Breast epithelium (tissue), 4 donors: ENCODE measurements at regions not wholly inside any gene's neighbourhood (a gene's known extent, or its start where the extent isn't known, plus 50 kb on each side); places are given as distances from the start of the nearest gene placed in this dataset.

Experiments used
- DNase-seq, 2 donors: peaks; one replicate each; pipeline ENCODE4 v3.0.0-alpha.2; 2019; ENCODE audit warnings: low spot score in 2 of 2
- H3K27ac ChIP-seq, 2 donors: fragments of 200-600 bp; sonication (generic) in 1 of 2; one replicate each; pipeline ENCODE4 v1.5.1; 2016 to 2019; ENCODE audit warnings: mild to moderate bottlenecking in 1 of 2
- H3K27me3 ChIP-seq, 2 donors: fragments of 200-600 bp; sonication (generic) in 1 of 2; one replicate each; pipeline versions ENCODE4 v1.5.1 to v1.6.0; 2017 to 2019; ENCODE audit warnings: control low read depth in 1 of 2, mild to moderate bottlenecking in 1 of 2
- H3K36me3 ChIP-seq: fragments of 200-600 bp; one replicate; pipeline ENCODE4 v1.5.1; 2019
- H3K4me1 ChIP-seq, 2 donors: fragments of 200-600 bp; sonication (generic); one replicate each; pipeline ENCODE4 v1.5.1; 2016 to 2019; ENCODE audit warnings: control low read depth in 1 of 2
- H3K4me3 ChIP-seq, 3 donors: fragments of 200-600 bp; sonication (generic); 1 replicate in 2 of 3; 2 replicates in 1 of 3; pipeline ENCODE4 v1.5.1; 2016 to 2019; ENCODE audit warnings: mild to moderate bottlenecking in 3 of 3, moderate library complexity in 2 of 3
- H3K9me3 ChIP-seq, 2 donors: fragments of 200-600 bp; sonication (generic) in 1 of 2; one replicate each; pipeline ENCODE4 v1.5.1; 2016 to 2019; ENCODE audit warnings: control low read depth in 1 of 2
- POLR2A ChIP-seq: fragments of 450-650 bp; IDR thresholded peaks from one replicate; pipeline ENCODE4 v1.6.1; 2016; ENCODE audit warnings: antibody characterized with exemption, mild to moderate bottlenecking, moderate library complexity
- POLR2AphosphoS5 ChIP-seq, 3 donors: sonication (generic); formaldehyde crosslinking; IDR thresholded peaks; one replicate each; pipeline ENCODE4 v1.6.1; 2017; ENCODE audit warnings: antibody characterized with exemption in 3 of 3
- intact Hi-C: fragments of 100-400 bp; cut with DNase I; formaldehyde crosslinking; loops from one replicate; pipeline ENCODE4 v1.15.1; 2023; ENCODE audit warnings: low total_unique reads
- TF ChIP-seq, protein P1 (sequence below), 3 donors: fragments of 450-650 bp; IDR thresholded peaks; one replicate each; pipeline ENCODE4 v1.5.1; 2016 to 2017; ENCODE audit warnings: antibody characterized with exemption in 3 of 3, mild to moderate bottlenecking in 3 of 3, moderate library complexity in 3 of 3

GRCh38 chr15:62741106-62741505 lies 301.4 kb upstream of the TPM1 start:
- DNase-seq = no peak
- no peak for TF ChIP-seq POLR2A
- no peak for TF ChIP-seq POLR2AphosphoS5 (IDR thresholded peaks at IDR 0.05)
- TF ChIP-seq, protein P1, sequence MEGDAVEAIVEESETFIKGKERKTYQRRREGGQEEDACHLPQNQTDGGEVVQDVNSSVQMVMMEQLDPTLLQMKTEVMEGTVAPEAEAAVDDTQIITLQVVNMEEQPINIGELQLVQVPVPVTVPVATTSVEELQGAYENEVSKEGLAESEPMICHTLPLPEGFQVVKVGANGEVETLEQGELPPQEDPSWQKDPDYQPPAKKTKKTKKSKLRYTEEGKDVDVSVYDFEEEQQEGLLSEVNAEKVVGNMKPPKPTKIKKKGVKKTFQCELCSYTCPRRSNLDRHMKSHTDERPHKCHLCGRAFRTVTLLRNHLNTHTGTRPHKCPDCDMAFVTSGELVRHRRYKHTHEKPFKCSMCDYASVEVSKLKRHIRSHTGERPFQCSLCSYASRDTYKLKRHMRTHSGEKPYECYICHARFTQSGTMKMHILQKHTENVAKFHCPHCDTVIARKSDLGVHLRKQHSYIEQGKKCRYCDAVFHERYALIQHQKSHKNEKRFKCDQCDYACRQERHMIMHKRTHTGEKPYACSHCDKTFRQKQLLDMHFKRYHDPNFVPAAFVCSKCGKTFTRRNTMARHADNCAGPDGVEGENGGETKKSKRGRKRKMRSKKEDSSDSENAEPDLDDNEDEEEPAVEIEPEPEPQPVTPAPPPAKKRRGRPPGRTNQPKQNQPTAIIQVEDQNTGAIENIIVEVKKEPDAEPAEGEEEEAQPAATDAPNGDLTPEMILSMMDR (IDR thresholded peaks at IDR 0.05) = no peak
- Histone ChIP-seq H3K9me3 (no peaks in the 10 kb centered on the region), H3K4me3 (no peak overlapping the region), H3K4me1 (peaks cover 0 to 3% of the 10 kb centered on the region in 2 donors), H3K27ac (no peak overlapping the region), H3K27me3 (no peaks in the 10 kb centered on the region), H3K36me3 (no peaks in the 10 kb centered on the region)
- intact Hi-C loops = no loop called here

- Histone ChIP-seq H3K27ac (peak overlapping the region; percentile 17 to 83), H3K36me3 (no peaks in the 10 kb centered on the region), H3K27me3 (no peaks in the 10 kb centered on the region), H3K4me1 (peaks cover 0 to 3% of the 10 kb centered on the region in 2 donors), H3K9me3 (no peaks in the 10 kb centered on the region), H3K4me3 (no peak overlapping the region)
- TF ChIP-seq POLR2A = no peak
- peak; percentile 41 to 88 (median 81) for TF ChIP-seq POLR2AphosphoS5 (IDR thresholded peaks at IDR 0.05)
- TF ChIP-seq, protein P1 (IDR thresholded peaks at IDR 0.05) = peak; percentile 71 to 82 (median 72)
- intact Hi-C loops = no loop called here
- DNase-seq = peak in 1 of 2 donors; percentile 47
These were observed 300.0 kb upstream of the TPM1 start for GRCh38 chr15:62742409-62743171.

GRCh38 chr15:62745621-62746225 lies 296.8 kb upstream of the TPM1 start:
- no peaks in the 10 kb centered on the region for H3K9me3 ChIP-seq
- no peak for TF ChIP-seq POLR2AphosphoS5 (IDR thresholded peaks at IDR 0.05)
- TF ChIP-seq, protein P1 (IDR thresholded peaks at IDR 0.05) = no peak
- TF ChIP-seq POLR2A = no peak
- no peaks in the 10 kb centered on the region for H3K36me3 ChIP-seq
- H3K4me1 ChIP-seq = peaks cover 0 to 3% of the 10 kb centered on the region in 2 donors
- DNase-seq = no peak
- no peak overlapping the region for H3K4me3 ChIP-seq
- H3K27me3 ChIP-seq = no peaks in the 10 kb centered on the region
- intact Hi-C loops = no loop called here
- no peak overlapping the region for H3K27ac ChIP-seq

GRCh38 chr15:62748196-62748595 lies 294.4 kb upstream of the TPM1 start:
- TF ChIP-seq POLR2A (no peak), POLR2AphosphoS5 (IDR thresholded peaks at IDR 0.05) (no peak)
- TF ChIP-seq, protein P1 (IDR thresholded peaks at IDR 0.05) = no peak
- Histone ChIP-seq H3K4me1 (no peaks in the 10 kb centered on the region), H3K27me3 (no peaks in the 10 kb centered on the region), H3K9me3 (no peaks in the 10 kb centered on the region), H3K4me3 (no peak overlapping the region), H3K36me3 (no peaks in the 10 kb centered on the region), H3K27ac (no peak overlapping the region)
- intact Hi-C loops = no loop called here
- no peak for DNase-seq
